PC-3 (cell line): ENCODE measurements at regions not wholly inside any gene's neighbourhood (a gene's known extent, or its start where the extent isn't known, plus 50 kb on each side); places are given as distances from the start of the nearest gene placed in this dataset.

ENCODE experiments used
- ATAC-seq: fragments of 200-7000 bp; cut with Tn5 transposase; 2 replicates; pipeline ENCODE4 v1.9.1; 2020; ENCODE audit warnings: mild to moderate bottlenecking, moderate library complexity
- BruUV-seq: library from RNA; stranded (reverse); fragments of 400-500 nt; replicated peaks from 2 replicates; lab custom pipeline; 2021; lab: Mats Ljungman, UMichigan
- CTCF ChIA-PET: fragments of 300-600 bp; sonication (Branson Sonifier 250); formaldehyde crosslinking; loops from one replicate; lab custom pipeline; 2022; ENCODE audit warnings: antibody characterized with exemption; lab: Charles Lee
- POLR2A ChIA-PET: fragments of 300-600 bp; sonication (Branson Sonifier 250); formaldehyde crosslinking; loops from one replicate; lab custom pipeline; 2022; ENCODE audit warnings: antibody characterized with exemption; ENCODE audit not compliant: unreplicated experiment; lab: Charles Lee
- DNase-seq: peaks from one replicate; pipeline ENCODE4 v3.0.0-alpha.2; 2015
- H2AFZ ChIP-seq: fragments of 300-600 bp; sonication (generic); 2 replicates; pipeline ENCODE4 v1.6.0; 2016; ENCODE audit warnings: antibody characterized with exemption, low read length
- H3F3A ChIP-seq: fragments of 300-600 bp; sonication (generic); one replicate; pipeline ENCODE4 v1.6.0; 2017; ENCODE audit warnings: antibody characterized with exemption, low read length, control low read depth, mild to moderate bottlenecking; ENCODE audit not compliant: unreplicated experiment
- H3K27ac ChIP-seq: fragments of 300-600 bp; sonication (generic); 2 replicates; pipeline ENCODE4 v1.5.1; 2016; ENCODE audit warnings: mild to moderate bottlenecking, low read length
- H3K27me3 ChIP-seq: fragments of 300-600 bp; sonication (generic); 2 replicates; pipeline ENCODE4 v1.6.1; 2016; ENCODE audit warnings: low read length, mixed read lengths
- H3K36me3 ChIP-seq: fragments of 300-600 bp; sonication (generic); 2 replicates; pipeline ENCODE4 v1.6.1; 2016; ENCODE audit warnings: low read depth, mixed run types, low read length, mixed read lengths
- H3K4me1 ChIP-seq: fragments of 300-600 bp; sonication (generic); 2 replicates; pipeline ENCODE4 v1.5.1; 2016; ENCODE audit warnings: low read length; ENCODE audit not compliant: insufficient read depth
- H3K4me2 ChIP-seq: fragments of 300-600 bp; sonication (generic); 2 replicates; pipeline ENCODE4 v1.6.0; 2016; ENCODE audit warnings: low read length
- H3K4me3 ChIP-seq: fragments of 300-600 bp; sonication (generic); 2 replicates; pipeline ENCODE4 v1.5.1; 2016; ENCODE audit warnings: mild to moderate bottlenecking, low read length, mixed read lengths
- H3K79me2 ChIP-seq: fragments of 300-600 bp; sonication (generic); 2 replicates; pipeline ENCODE4 v1.6.1; 2017; ENCODE audit warnings: low read length, mixed read lengths
- H3K9ac ChIP-seq: fragments of 300-600 bp; sonication (generic); 2 replicates; pipeline ENCODE4 v1.6.0; 2016; ENCODE audit warnings: mild to moderate bottlenecking, low read length
- H3K9me2 ChIP-seq: fragments of 300-600 bp; sonication (generic); replicated peaks from 2 replicates; pipeline ENCODE4 v1.6.1; 2016; ENCODE audit warnings: mixed run types, low read length, mixed read lengths
- H3K9me3 ChIP-seq: fragments of 300-600 bp; sonication (generic); 2 replicates; pipeline ENCODE4 v1.6.1; 2016; ENCODE audit warnings: low read length, mixed read lengths
- H4K20me1 ChIP-seq: fragments of 300-600 bp; sonication (generic); 2 replicates; pipeline ENCODE4 v1.6.1; 2016; ENCODE audit warnings: low read length, mixed read lengths
- EZH2 ChIP-seq: fragments of 300-600 bp; sonication (generic); IDR thresholded peaks from one replicate; pipeline ENCODE4 v1.6.1; 2017; ENCODE audit warnings: antibody characterized with exemption, mild to moderate bottlenecking, low read length; ENCODE audit not compliant: unreplicated experiment
- EZH2phosphoT487 ChIP-seq: fragments of 300-600 bp; sonication (generic); IDR thresholded peaks from 2 replicates; pipeline ENCODE4 v1.6.1; 2018; ENCODE audit warnings: mild to moderate bottlenecking, antibody characterized with exemption, low read length, borderline replicate concordance
- intact Hi-C: fragments of 100-400 bp; cut with micrococcal nuclease; formaldehyde crosslinking; loops from 2 replicates; pipeline ENCODE4 v1.9.0; 2023
- TF ChIP-seq, protein P1 (sequence below): fragments of 300-600 bp; sonication (generic); conservative IDR thresholded peaks from 2 replicates; pipeline ENCODE4 v1.5.1; 2017; ENCODE audit warnings: antibody characterized with exemption, low read depth, mild to moderate bottlenecking, low read length

DNA sequence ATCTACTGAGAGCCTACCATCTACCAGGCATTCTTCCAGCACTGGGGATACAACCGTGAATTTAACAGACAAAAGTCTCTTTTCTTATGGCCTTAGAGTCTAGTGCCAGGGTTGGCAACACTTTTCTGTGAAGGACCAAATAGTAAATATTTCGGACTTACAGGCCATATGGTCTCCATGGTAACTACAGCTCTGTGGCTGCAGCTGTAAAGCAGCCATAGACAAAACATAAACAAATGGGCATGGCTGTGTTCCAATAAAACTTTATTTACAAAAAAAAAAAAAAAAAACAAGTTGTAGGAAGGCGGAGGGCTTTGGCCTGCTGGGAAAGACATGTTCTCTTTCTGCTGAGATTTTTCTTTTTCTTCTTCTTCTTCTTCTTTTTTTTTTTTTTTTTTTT is 98.7 kb downstream of the ABCC12 start:
- Histone ChIP-seq H3K4me2 (no peak overlapping the region), H3K9ac (no peak overlapping the region), H2AFZ (no peak overlapping the region), H4K20me1 (no peaks in the 10 kb centered on the region), H3K4me1 (peaks cover 11% of the 10 kb centered on the region), H3K9me2 (no peaks in the 10 kb centered on the region), H3K27me3 (no peaks in the 10 kb centered on the region), H3K79me2 (no peaks in the 10 kb centered on the region), H3K9me3 (no peaks in the 10 kb centered on the region), H3K4me3 (no peak overlapping the region), H3F3A (no peaks in the 10 kb centered on the region), H3K36me3 (no peaks in the 10 kb centered on the region), H3K27ac (no peak overlapping the region)
- DNase-seq (no peak), ATAC-seq (no peak)
- POLR2A ChIA-PET: no interaction called here
- TF ChIP-seq EZH2: no peak
- TF ChIP-seq, protein P1, sequence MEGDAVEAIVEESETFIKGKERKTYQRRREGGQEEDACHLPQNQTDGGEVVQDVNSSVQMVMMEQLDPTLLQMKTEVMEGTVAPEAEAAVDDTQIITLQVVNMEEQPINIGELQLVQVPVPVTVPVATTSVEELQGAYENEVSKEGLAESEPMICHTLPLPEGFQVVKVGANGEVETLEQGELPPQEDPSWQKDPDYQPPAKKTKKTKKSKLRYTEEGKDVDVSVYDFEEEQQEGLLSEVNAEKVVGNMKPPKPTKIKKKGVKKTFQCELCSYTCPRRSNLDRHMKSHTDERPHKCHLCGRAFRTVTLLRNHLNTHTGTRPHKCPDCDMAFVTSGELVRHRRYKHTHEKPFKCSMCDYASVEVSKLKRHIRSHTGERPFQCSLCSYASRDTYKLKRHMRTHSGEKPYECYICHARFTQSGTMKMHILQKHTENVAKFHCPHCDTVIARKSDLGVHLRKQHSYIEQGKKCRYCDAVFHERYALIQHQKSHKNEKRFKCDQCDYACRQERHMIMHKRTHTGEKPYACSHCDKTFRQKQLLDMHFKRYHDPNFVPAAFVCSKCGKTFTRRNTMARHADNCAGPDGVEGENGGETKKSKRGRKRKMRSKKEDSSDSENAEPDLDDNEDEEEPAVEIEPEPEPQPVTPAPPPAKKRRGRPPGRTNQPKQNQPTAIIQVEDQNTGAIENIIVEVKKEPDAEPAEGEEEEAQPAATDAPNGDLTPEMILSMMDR: no peak
- TF ChIP-seq EZH2phosphoT487: no peak
- intact Hi-C loops: loop anchor here (5.0 kb wide), 1 partner anchor 915 kb away; the partner anchor contains the start of gene NETO2
- CTCF ChIA-PET: no interaction called here
- BruUV-seq: no TSS peak

DNA sequence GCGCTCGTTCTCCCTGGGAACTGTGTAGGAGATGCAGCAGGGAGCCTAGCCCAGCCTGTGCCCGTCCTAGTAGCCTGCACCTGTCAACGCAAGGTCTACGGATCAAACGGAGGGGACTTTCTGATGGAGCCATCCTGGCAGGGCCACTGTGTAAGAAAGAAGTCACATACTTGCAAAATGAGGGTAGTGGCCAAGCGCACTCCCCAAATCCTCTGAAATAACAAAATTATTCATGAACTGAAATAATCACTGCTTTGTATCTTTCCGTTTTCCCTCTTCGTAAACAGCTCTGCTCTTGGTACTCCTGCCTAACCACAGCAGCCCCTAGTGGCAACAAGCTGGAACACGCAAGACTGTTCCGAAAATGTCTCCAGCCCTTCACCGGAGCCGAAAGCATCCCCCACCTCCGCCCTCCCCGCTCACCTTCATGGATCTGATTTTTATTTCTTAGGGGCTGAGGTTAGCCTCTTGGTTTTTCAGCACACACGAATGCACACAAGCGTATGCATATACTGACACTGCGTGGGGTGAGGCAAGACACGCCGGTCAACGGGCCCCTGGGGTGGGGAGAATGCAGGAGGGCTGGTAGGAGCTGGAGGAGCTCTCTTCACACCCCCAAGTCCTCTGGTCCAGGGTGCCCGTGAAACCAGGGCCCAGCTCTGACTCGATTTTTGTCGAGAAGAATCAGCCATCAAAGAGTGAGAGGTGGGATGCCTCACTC is 100.8 kb downstream of the ABCC12 start:
- ATAC-seq: peak; percentile 96
- no peaks in the 10 kb centered on the region for H3F3A ChIP-seq
- H3K9me3 ChIP-seq: no peaks in the 10 kb centered on the region
- H3K36me3 ChIP-seq: no peaks in the 10 kb centered on the region
- H2AFZ ChIP-seq: peak overlapping the region; percentile 79
- no peaks in the 10 kb centered on the region for H4K20me1 ChIP-seq
- DNase-seq: peak; percentile 67
- H3K27ac ChIP-seq: no peak overlapping the region
- BruUV-seq: no TSS peak
- H3K9ac ChIP-seq: no peak overlapping the region
- H3K9me2 ChIP-seq: no peaks in the 10 kb centered on the region
- intact Hi-C loops: loop anchor here (5.0 kb wide), 2 partner anchors 798 to 913 kb away; partner anchors contain the start of gene NETO2
- H3K79me2 ChIP-seq: no peaks in the 10 kb centered on the region
- H3K4me1 ChIP-seq: peaks cover 11% of the 10 kb centered on the region
- TF ChIP-seq, protein P1: peak; percentile 84
- no peak for TF ChIP-seq EZH2phosphoT487
- H3K4me2 ChIP-seq: peak overlapping the region; percentile 87
- CTCF ChIA-PET: no interaction called here
- no peaks in the 10 kb centered on the region for H3K27me3 ChIP-seq
- H3K4me3 ChIP-seq: peak overlapping the region; percentile 64
- POLR2A ChIA-PET: no interaction called here

DNA sequence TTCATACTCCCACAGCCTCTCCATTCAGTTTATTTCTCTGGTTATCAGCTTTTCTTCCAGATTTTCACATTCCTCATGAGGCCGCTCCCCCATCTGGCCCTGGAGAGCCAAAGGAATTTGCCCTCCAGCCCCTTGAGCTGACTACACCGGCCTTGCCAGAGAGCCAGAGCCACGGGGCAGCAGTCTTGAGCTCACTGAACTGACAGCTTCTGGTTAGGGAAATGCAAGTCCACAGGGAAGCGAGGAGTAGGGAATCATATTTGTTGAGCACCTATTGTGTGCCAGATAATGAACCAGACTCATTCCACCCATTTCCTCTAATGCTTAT is 102.4 kb downstream of the ABCC12 start:
- no peak for ATAC-seq
- CTCF ChIA-PET: no interaction called here

More for the DNA sequence above, 102.4 kb downstream of the ABCC12 start:
- Histone ChIP-seq H3K9ac (no peak overlapping the region), H2AFZ (peak overlapping the region; percentile 58; the same call in 1 of the 2 replicates), H3K79me2 (no peaks in the 10 kb centered on the region), H3K36me3 (no peaks in the 10 kb centered on the region), H3K4me1 (peaks cover 11% of the 10 kb centered on the region), H3K4me2 (0 out of 2 replicates have a peak overlapping the region, but pooled peaks have one; percentile 2), H3F3A (no peaks in the 10 kb centered on the region), H4K20me1 (no peaks in the 10 kb centered on the region), H3K27ac (no peak overlapping the region), H3K4me3 (no peak overlapping the region), H3K9me2 (no peaks in the 10 kb centered on the region), H3K9me3 (no peaks in the 10 kb centered on the region), H3K27me3 (no peaks in the 10 kb centered on the region)
- no TSS peak for BruUV-seq
- TF ChIP-seq, protein P1: no peak
- no peak for TF ChIP-seq EZH2
- no peak for TF ChIP-seq EZH2phosphoT487
- POLR2A ChIA-PET: no interaction called here
- DNase-seq: peak; percentile 53
- intact Hi-C loops: loop anchor here (5.0 kb wide), 1 partner anchor 796 kb away; no protein-coding TSS in a partner anchor
